PFSK-1 (cell line): ENCODE measurements at regions not wholly inside any gene's neighbourhood (a gene's known extent, or its start where the extent isn't known, plus 50 kb on each side); places are given as distances from the start of the nearest gene placed in this dataset.

ENCODE experiments used
- FOXP2 ChIP-seq: optimal IDR thresholded peaks from 2 replicates; pipeline ENCODE3; 2011; ENCODE audit warnings: borderline replicate concordance, control low read depth, inconsistent platforms; ENCODE audit not compliant: insufficient read depth; ENCODE audit errors: extremely low read length, extremely low read depth
- POLR2AphosphoS5 ChIP-seq: IDR thresholded peaks from 2 replicates; pipeline ENCODE4 v1.6.1; 2012; ENCODE audit warnings: low read depth, mild to moderate bottlenecking, control low read depth, low read length, moderate library complexity
- REST ChIP-seq, 2 experiments: IDR thresholded peaks; 2 replicates each; pipeline versions ENCODE4 v1.6.1 to v1.8.0; 2011 to 2012; ENCODE audit warnings: low read depth in 2 of 2, low read length in 2 of 2, control low read depth in 1 of 2, inconsistent platforms in 1 of 2, mild to moderate bottlenecking in 1 of 2, moderate library complexity in 1 of 2; ENCODE audit not compliant: insufficient read depth in 1 of 2
- SIN3A ChIP-seq: IDR thresholded peaks from 2 replicates; pipeline ENCODE4 v1.6.1; 2012; ENCODE audit warnings: mild to moderate bottlenecking, low read length, moderate library complexity, borderline replicate concordance; ENCODE audit not compliant: insufficient read depth
- TAF1 ChIP-seq: IDR thresholded peaks from 2 replicates; pipeline ENCODE4 v1.6.1; 2012; ENCODE audit warnings: low read length, control low read depth, borderline replicate concordance; ENCODE audit not compliant: insufficient read depth

GRCh38 chr6:44652547-44652946 is 265.0 kb downstream of the CDC5L start:
- TF ChIP-seq TAF1: no peak
- no peak for TF ChIP-seq FOXP2
- no peak for TF ChIP-seq POLR2AphosphoS5
- TF ChIP-seq REST (IDR thresholded peaks at IDR 0.05; ENCODE audit: insufficient read depth in 1 of 2, low read depth in 2 of 2, low read length in 2 of 2): no peak
- no peak for TF ChIP-seq SIN3A

- TF ChIP-seq FOXP2: no peak
- TF ChIP-seq TAF1: no peak
- no peak for TF ChIP-seq SIN3A
- no peak for TF ChIP-seq POLR2AphosphoS5
- TF ChIP-seq REST (IDR thresholded peaks at IDR 0.05; ENCODE audit: insufficient read depth in 1 of 2, low read depth in 2 of 2, low read length in 2 of 2): no peak
Measured at GRCh38 chr6:44653091-44653490, 265.6 kb downstream of the CDC5L start.

GRCh38 chr6:44653761-44654218 is 266.3 kb downstream of the CDC5L start:
- no peak for TF ChIP-seq SIN3A
- no peak for TF ChIP-seq TAF1
- TF ChIP-seq FOXP2: peak; percentile 18

- TF ChIP-seq SIN3A (no peak), FOXP2 (no peak), TAF1 (peak; percentile 23; the same call in 1 of the 2 replicates)
Measured at GRCh38 chr6:44655412-44656342, 268.2 kb downstream of the CDC5L start.

GRCh38 chr6:44656691-44657090 is 269.2 kb downstream of the CDC5L start:
- no peak for TF ChIP-seq TAF1
- TF ChIP-seq SIN3A: no peak
- no peak for TF ChIP-seq REST (IDR thresholded peaks at IDR 0.05; ENCODE audit: insufficient read depth in 1 of 2, low read depth in 2 of 2, low read length in 2 of 2)
- no peak for TF ChIP-seq POLR2AphosphoS5
- no peak for TF ChIP-seq FOXP2
